CD4-positive, CD25-positive, alpha-beta regulatory T cell (primary cell): ENCODE measurements at regions not wholly inside any gene's neighbourhood (a gene's known extent, or its start where the extent isn't known, plus 50 kb on each side); places are given as distances from the start of the nearest gene placed in this dataset.
A peak's percentile ranks its signal among the peaks of the same experiment; 100 is the strongest.
"Not testable (repeated sequence)": the region's sequence is repeated elsewhere in the genome, so short reads cannot be mapped to it uniquely, and the experiment has no call there.

Experiments used
- ATAC-seq, 2 donors: fragments of 150-1000 bp; cut with Tn5 transposase; one replicate each; pipeline ENCODE4 v1.10.0; 2021; ENCODE audit warnings: low read depth in 2 of 2, moderate number of reproducible peaks in 2 of 2, moderate library complexity in 1 of 2
- DNase-seq, 3 donors: peaks; one replicate each; pipeline versions ENCODE4 v3.0.0 to v3.0.0-alpha.2; 2012 to 2022; ENCODE audit warnings: mixed read lengths in 1 of 3
- H3K27ac ChIP-seq: one replicate; pipeline ENCODE4 v1.7.0; 2013; ENCODE audit warnings: mild to moderate bottlenecking, low read length; ENCODE audit not compliant: insufficient read depth, poor library complexity, severe bottlenecking
- H3K27me3 ChIP-seq: one replicate; pipeline ENCODE4 v1.7.0; 2013; ENCODE audit warnings: low read length; ENCODE audit not compliant: control insufficient read depth, insufficient read depth
- H3K36me3 ChIP-seq: one replicate; pipeline ENCODE4 v1.7.0; 2013; ENCODE audit warnings: mild to moderate bottlenecking, low read length, moderate library complexity; ENCODE audit not compliant: control insufficient read depth, insufficient read depth
- H3K4me1 ChIP-seq: 2 replicates; pipeline ENCODE4 v1.7.0; 2013; ENCODE audit warnings: mild to moderate bottlenecking, low read length; ENCODE audit not compliant: insufficient read depth, control insufficient read depth, poor library complexity, severe bottlenecking
- H3K4me3 ChIP-seq: one replicate; pipeline ENCODE4 v1.7.0; 2013; ENCODE audit warnings: low read depth, mild to moderate bottlenecking, low read length, moderate library complexity
- H3K9me3 ChIP-seq, 2 experiments: 1 replicate in 1 of 2; 2 replicates in 1 of 2; pipeline ENCODE4 v1.7.0; 2013; ENCODE audit warnings: low read length in 2 of 2, mild to moderate bottlenecking in 1 of 2, moderate library complexity in 1 of 2; ENCODE audit not compliant: control insufficient read depth in 2 of 2
- H3K27ac Mint-ChIP-seq, 3 donors: one replicate each; pipeline ENCODE4 v1.8.0; 2020 to 2022; ENCODE audit warnings: mild to moderate bottlenecking in 3 of 3, mixed read lengths in 3 of 3, moderate library complexity in 2 of 3
- H3K27me3 Mint-ChIP-seq: one replicate; pipeline ENCODE4 v1.8.0; 2022; ENCODE audit warnings: mild to moderate bottlenecking, mixed read lengths
- H3K36me3 Mint-ChIP-seq: one replicate; pipeline ENCODE4 v1.8.0; 2020; ENCODE audit warnings: mixed read lengths
- H3K4me1 Mint-ChIP-seq, 4 donors: one replicate each; pipeline ENCODE4 v1.8.0; 2020 to 2022; ENCODE audit warnings: mixed read lengths in 4 of 4, mild to moderate bottlenecking in 1 of 4
- H3K4me3 Mint-ChIP-seq, 4 donors: one replicate each; pipeline ENCODE4 v1.8.0; 2020 to 2022; ENCODE audit warnings: mild to moderate bottlenecking in 4 of 4, mixed read lengths in 4 of 4, moderate library complexity in 3 of 4
- H3K9me3 Mint-ChIP-seq, 7 donors: one replicate each; pipeline ENCODE4 v1.8.0; 2020 to 2022; ENCODE audit warnings: mixed read lengths in 7 of 7, mild to moderate bottlenecking in 3 of 7, moderate library complexity in 2 of 7

- H3K27ac Mint-ChIP-seq, H3K4me1 ChIP-seq, H3K27me3 ChIP-seq, H3K4me1 Mint-ChIP-seq, H3K36me3 Mint-ChIP-seq, H3K9me3 ChIP-seq, DNase-seq, H3K9me3 Mint-ChIP-seq, H3K27ac ChIP-seq, H3K4me3 Mint-ChIP-seq, H3K36me3 ChIP-seq, ATAC-seq, H3K27me3 Mint-ChIP-seq, H3K4me3 ChIP-seq: not testable (repeated sequence)
Observed at GRCh38 chr20:25932806-25933205, 236.2 kb upstream of the ZNF337 start.

DNA sequence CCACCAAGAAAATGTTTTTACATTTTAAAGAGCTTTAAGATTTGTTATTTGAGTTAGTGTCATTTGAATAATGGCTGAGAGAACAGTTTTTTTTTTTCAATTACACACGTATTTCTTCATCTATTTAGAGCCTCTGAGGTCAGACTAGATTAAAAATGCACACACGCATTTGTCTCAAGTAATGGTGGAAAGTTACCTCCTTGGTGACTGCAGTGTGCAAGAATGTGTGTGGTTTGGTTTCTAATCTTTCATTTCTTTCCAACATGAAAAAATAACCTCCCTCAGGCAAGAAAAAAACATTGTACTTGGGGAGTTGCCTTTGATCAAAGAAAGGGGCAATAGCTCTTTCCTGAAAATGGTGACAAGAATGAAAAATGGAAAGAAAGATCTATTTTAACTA lies 235.5 kb upstream of the ZNF337 start:
- not testable (repeated sequence) for H3K27me3 ChIP-seq, H3K36me3 ChIP-seq, H3K27ac Mint-ChIP-seq, H3K4me3 Mint-ChIP-seq, H3K36me3 Mint-ChIP-seq, H3K4me1 Mint-ChIP-seq, H3K27ac ChIP-seq, DNase-seq, H3K9me3 Mint-ChIP-seq, H3K9me3 ChIP-seq, H3K4me3 ChIP-seq, ATAC-seq, H3K27me3 Mint-ChIP-seq, H3K4me1 ChIP-seq

GRCh38 chr20:25902321-25902720 lies 205.7 kb upstream of the ZNF337 start:
- not testable (repeated sequence) for H3K4me3 Mint-ChIP-seq, H3K4me1 Mint-ChIP-seq, H3K4me3 ChIP-seq, H3K36me3 Mint-ChIP-seq, H3K27me3 ChIP-seq, H3K36me3 ChIP-seq, H3K4me1 ChIP-seq, H3K27ac ChIP-seq, H3K9me3 Mint-ChIP-seq, H3K27me3 Mint-ChIP-seq, DNase-seq, H3K9me3 ChIP-seq, ATAC-seq
- H3K27ac Mint-ChIP-seq: peak overlapping the region in 1 of 3 donors; percentile 27

DNA sequence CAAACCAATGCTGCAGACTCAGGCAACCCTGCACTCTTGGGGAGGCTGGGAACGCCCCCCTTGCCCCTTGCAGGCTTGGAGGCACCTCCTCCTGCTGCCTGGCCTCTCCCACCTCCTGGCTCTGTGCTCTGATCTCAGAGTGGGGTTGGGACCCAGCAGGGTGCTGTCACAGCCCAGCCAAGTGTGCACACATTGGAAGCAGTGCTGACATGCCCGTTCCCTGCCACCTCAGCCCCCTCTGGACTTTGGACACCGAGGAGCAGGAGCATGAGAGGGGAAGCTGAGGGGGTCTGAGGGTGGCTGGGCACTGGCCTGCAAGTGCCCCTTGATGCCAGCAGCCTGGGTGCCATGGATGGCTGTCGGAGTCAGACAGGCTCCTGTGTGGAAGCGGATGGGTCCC lies 202.0 kb upstream of the ZNF337 start:
- not testable (repeated sequence) for ATAC-seq, H3K4me1 ChIP-seq, H3K4me1 Mint-ChIP-seq, H3K27me3 ChIP-seq, H3K4me3 Mint-ChIP-seq, H3K36me3 ChIP-seq, H3K9me3 Mint-ChIP-seq, H3K27me3 Mint-ChIP-seq, H3K9me3 ChIP-seq, H3K4me3 ChIP-seq, DNase-seq, H3K27ac ChIP-seq, H3K27ac Mint-ChIP-seq, H3K36me3 Mint-ChIP-seq

DNA sequence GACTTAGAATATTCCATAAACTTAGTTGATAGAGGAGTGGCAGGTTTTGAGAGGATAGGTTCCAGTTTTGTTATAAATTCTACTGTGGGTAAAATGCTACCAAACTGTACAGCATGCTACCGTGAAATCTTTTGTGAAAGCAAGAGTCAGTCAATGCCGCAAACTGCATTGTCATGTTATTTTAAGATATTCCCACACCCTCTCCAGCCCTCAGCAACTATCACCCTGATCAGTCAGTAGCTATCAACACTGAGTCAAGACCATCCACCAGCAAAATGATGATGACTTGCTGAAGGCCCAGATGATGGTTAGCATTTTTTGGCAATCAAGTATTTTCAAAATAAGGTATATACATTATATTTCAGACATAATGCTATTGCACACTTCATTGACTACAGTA lies 182.4 kb upstream of the ZNF337 start:
- H3K27ac ChIP-seq, ATAC-seq: not testable (repeated sequence)

GRCh38 chr20:25868650-25868979 lies 172.0 kb upstream of the ZNF337 start:
- not testable (repeated sequence) for H3K27ac ChIP-seq, H3K36me3 ChIP-seq, H3K4me3 ChIP-seq, DNase-seq, ATAC-seq, H3K27me3 ChIP-seq, H3K9me3 ChIP-seq, H3K36me3 Mint-ChIP-seq, H3K27ac Mint-ChIP-seq, H3K9me3 Mint-ChIP-seq
- peaks cover 14% of the 10 kb centered on the region for H3K4me1 ChIP-seq
- peaks cover 0 to 42% (median 8%) of the 10 kb centered on the region in 4 donors for H3K4me1 Mint-ChIP-seq
- peaks cover 25% of the 10 kb centered on the region for H3K27me3 Mint-ChIP-seq
- peak overlapping the region in 2 of 4 donors; percentile 57 to 81 for H3K4me3 Mint-ChIP-seq

More for the DNA sequence above, 182.4 kb upstream of the ZNF337 start:
- H3K9me3 Mint-ChIP-seq, H3K4me3 Mint-ChIP-seq, H3K9me3 ChIP-seq, H3K36me3 ChIP-seq, H3K36me3 Mint-ChIP-seq, H3K27me3 Mint-ChIP-seq, H3K27me3 ChIP-seq, H3K27ac Mint-ChIP-seq, H3K4me1 Mint-ChIP-seq, H3K4me1 ChIP-seq, H3K4me3 ChIP-seq, DNase-seq: not testable (repeated sequence)

DNA sequence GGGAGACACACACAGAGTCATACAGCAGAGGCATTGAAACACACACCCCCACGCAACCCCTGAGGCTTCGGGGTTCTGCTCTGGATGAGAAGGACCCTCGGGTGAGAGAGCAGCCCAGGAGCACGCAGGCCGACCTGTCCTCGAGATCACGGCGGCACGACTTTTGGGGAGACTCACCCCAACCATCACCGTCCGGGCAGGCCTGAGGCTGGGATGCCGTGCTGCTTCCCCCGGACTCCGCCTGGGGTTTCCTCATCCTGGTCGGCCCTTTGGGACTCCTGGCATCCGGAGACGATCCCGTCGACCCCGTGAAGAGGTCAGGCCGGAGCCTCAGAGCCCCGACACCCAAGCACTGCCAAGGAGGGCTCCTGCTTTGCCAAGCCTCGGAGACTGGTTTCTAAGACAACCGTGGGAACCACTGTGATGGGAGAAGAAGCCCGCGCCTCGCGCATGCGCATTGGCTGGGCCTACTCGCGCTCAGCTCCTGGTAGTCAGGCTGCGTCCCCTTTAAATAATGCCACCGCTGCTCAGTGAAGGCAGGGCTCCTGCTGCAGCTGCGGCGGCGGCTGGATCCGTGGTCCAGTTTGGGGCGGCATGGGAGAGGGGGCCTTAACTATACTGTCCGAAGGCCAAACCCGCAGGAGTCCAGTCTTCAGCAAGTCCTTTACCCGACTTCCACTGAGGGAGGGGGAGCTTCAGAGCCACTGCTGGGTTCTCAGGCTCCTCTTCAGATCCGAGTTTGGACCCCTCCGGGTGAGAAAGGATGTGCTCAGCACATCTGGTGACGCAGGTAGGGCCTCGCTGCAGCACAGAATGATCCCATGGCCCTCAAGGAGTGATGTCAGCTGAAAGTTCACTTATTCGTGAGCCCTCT lies 171.4 kb upstream of the ZNF337 start:
- H3K4me1 ChIP-seq: peaks cover 18% of the 10 kb centered on the region
- no peaks in the 10 kb centered on the region for H3K9me3 ChIP-seq
- H3K27me3 Mint-ChIP-seq: peaks cover 25% of the 10 kb centered on the region
- peak; percentile 58 to 70 for ATAC-seq
- no peak overlapping the region for H3K27ac Mint-ChIP-seq
- H3K4me3 Mint-ChIP-seq: peak overlapping the region in 3 of 4 donors; percentile 3 to 81 (median 80)
- no peaks in the 10 kb centered on the region for H3K27me3 ChIP-seq
- peaks cover 0 to 46% (median 8%) of the 10 kb centered on the region in 4 donors for H3K4me1 Mint-ChIP-seq
- H3K27ac ChIP-seq: no peak overlapping the region
- H3K9me3 Mint-ChIP-seq: peaks cover 0 to 1% (median 0%) of the 10 kb centered on the region in 7 donors
- no peaks in the 10 kb centered on the region for H3K36me3 Mint-ChIP-seq
- peak; percentile 53 to 71 (median 62) for DNase-seq
- H3K36me3 ChIP-seq: no peaks in the 10 kb centered on the region
- no peak overlapping the region for H3K4me3 ChIP-seq
